Parathyroid adenoma (tissue), 2 donors: ENCODE measurements at regions not wholly inside any gene's neighbourhood (a gene's known extent, or its start where the extent isn't known, plus 50 kb on each side); places are given as distances from the start of the nearest gene placed in this dataset.

Experiments used
- H2AFZ ChIP-seq: fragments of 300-600 bp; sonication (generic); one replicate; pipeline ENCODE4 v1.7.0; 2017; ENCODE audit warnings: antibody characterized with exemption, mild to moderate bottlenecking
- H3K27ac ChIP-seq: fragments of 300-600 bp; sonication (generic); one replicate; pipeline ENCODE4 v1.7.0; 2017
- H3K27me3 ChIP-seq: fragments of 300-600 bp; sonication (generic); one replicate; pipeline ENCODE4 v1.7.0; 2017; ENCODE audit warnings: low read length; ENCODE audit not compliant: control insufficient read depth, insufficient read depth
- H3K36me3 ChIP-seq: fragments of 300-600 bp; sonication (generic); one replicate; pipeline ENCODE4 v1.7.0; 2017; ENCODE audit warnings: low read length; ENCODE audit not compliant: control insufficient read depth, insufficient read depth
- H3K4me1 ChIP-seq: fragments of 300-600 bp; sonication (generic); one replicate; pipeline ENCODE4 v1.7.0; 2017; ENCODE audit warnings: control low read depth
- H3K4me2 ChIP-seq: fragments of 300-600 bp; sonication (generic); one replicate; pipeline ENCODE4 v1.7.0; 2017; ENCODE audit warnings: low read length
- H3K4me3 ChIP-seq: fragments of 300-600 bp; sonication (generic); one replicate; pipeline ENCODE4 v1.7.0; 2017; ENCODE audit warnings: low read depth, low read length
- H3K79me2 ChIP-seq: fragments of 300-600 bp; sonication (generic); one replicate; pipeline ENCODE4 v1.7.0; 2017; ENCODE audit warnings: control low read depth
- H3K9ac ChIP-seq: fragments of 300-600 bp; sonication (generic); one replicate; pipeline ENCODE4 v1.7.0; 2017; ENCODE audit warnings: mild to moderate bottlenecking
- H3K9me3 ChIP-seq: fragments of 300-600 bp; sonication (generic); one replicate; pipeline ENCODE4 v1.7.0; 2017; ENCODE audit warnings: low read length; ENCODE audit not compliant: control insufficient read depth
- TF ChIP-seq, protein P1 (sequence below): fragments of 300-600 bp; sonication (generic); IDR thresholded peaks from one replicate; pipeline ENCODE4 v1.7.0; 2017; ENCODE audit warnings: antibody characterized with exemption, mild to moderate bottlenecking
- donor health status: primary hyperparathyroidism.

DNA sequence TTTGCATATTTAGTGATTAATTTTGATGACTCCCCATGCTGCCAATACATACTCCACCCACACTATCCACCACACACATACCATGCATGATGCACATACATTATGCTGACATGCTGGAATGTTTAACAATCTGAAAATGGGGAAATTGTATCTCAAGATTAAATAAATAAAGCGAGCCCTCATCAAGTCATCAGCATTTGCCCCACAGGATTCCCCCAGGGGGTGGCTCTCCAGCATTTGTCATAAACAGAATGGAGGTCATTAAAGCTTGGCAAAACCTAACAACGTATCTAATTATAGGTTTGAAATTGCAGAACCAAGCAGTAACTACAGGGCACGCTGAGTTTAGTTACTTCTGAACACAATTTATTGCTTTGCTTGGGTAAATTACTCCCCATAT, 141.2 kb upstream of the TACR1 start:
- H3K4me3 ChIP-seq = no peak overlapping the region
- H3K27me3 ChIP-seq = no peaks in the 10 kb centered on the region
- no peaks in the 10 kb centered on the region for H3K4me1 ChIP-seq
- no peak overlapping the region for H2AFZ ChIP-seq
- H3K4me2 ChIP-seq = no peak overlapping the region
- no peak overlapping the region for H3K27ac ChIP-seq
- no peaks in the 10 kb centered on the region for H3K9me3 ChIP-seq
- no peaks in the 10 kb centered on the region for H3K79me2 ChIP-seq
- no peaks in the 10 kb centered on the region for H3K36me3 ChIP-seq
- TF ChIP-seq, protein P1, sequence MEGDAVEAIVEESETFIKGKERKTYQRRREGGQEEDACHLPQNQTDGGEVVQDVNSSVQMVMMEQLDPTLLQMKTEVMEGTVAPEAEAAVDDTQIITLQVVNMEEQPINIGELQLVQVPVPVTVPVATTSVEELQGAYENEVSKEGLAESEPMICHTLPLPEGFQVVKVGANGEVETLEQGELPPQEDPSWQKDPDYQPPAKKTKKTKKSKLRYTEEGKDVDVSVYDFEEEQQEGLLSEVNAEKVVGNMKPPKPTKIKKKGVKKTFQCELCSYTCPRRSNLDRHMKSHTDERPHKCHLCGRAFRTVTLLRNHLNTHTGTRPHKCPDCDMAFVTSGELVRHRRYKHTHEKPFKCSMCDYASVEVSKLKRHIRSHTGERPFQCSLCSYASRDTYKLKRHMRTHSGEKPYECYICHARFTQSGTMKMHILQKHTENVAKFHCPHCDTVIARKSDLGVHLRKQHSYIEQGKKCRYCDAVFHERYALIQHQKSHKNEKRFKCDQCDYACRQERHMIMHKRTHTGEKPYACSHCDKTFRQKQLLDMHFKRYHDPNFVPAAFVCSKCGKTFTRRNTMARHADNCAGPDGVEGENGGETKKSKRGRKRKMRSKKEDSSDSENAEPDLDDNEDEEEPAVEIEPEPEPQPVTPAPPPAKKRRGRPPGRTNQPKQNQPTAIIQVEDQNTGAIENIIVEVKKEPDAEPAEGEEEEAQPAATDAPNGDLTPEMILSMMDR = no peak
- H3K9ac ChIP-seq = no peak overlapping the region

- no peak overlapping the region for H3K4me3 ChIP-seq
- H3K36me3 ChIP-seq = no peaks in the 10 kb centered on the region
- H3K27me3 ChIP-seq = no peaks in the 10 kb centered on the region
- TF ChIP-seq, protein P1 = no peak
- H2AFZ ChIP-seq = no peak overlapping the region
- no peaks in the 10 kb centered on the region for H3K9me3 ChIP-seq
- no peaks in the 10 kb centered on the region for H3K79me2 ChIP-seq
- H3K27ac ChIP-seq = no peak overlapping the region
- no peak overlapping the region for H3K9ac ChIP-seq
- H3K4me2 ChIP-seq = no peak overlapping the region
- no peaks in the 10 kb centered on the region for H3K4me1 ChIP-seq
These were observed 139.1 kb upstream of the TACR1 start for GRCh38 chr2:75338461-75338860.

GRCh38 chr2:75337619-75338018, 138.3 kb upstream of the TACR1 start:
- H2AFZ ChIP-seq = no peak overlapping the region
- no peaks in the 10 kb centered on the region for H3K9me3 ChIP-seq
- no peak overlapping the region for H3K27ac ChIP-seq
- H3K79me2 ChIP-seq = no peaks in the 10 kb centered on the region
- no peaks in the 10 kb centered on the region for H3K27me3 ChIP-seq
- H3K4me2 ChIP-seq = no peak overlapping the region
- no peaks in the 10 kb centered on the region for H3K36me3 ChIP-seq
- no peak overlapping the region for H3K9ac ChIP-seq
- TF ChIP-seq, protein P1 = no peak
- H3K4me3 ChIP-seq = no peak overlapping the region
- no peaks in the 10 kb centered on the region for H3K4me1 ChIP-seq

GRCh38 chr2:75337016-75337415, 137.7 kb upstream of the TACR1 start:
- H3K27ac ChIP-seq = no peak overlapping the region
- H3K9me3 ChIP-seq = no peaks in the 10 kb centered on the region
- no peaks in the 10 kb centered on the region for H3K27me3 ChIP-seq
- H3K79me2 ChIP-seq = no peaks in the 10 kb centered on the region
- H3K4me2 ChIP-seq = no peak overlapping the region
- H3K9ac ChIP-seq = no peak overlapping the region
- no peaks in the 10 kb centered on the region for H3K4me1 ChIP-seq
- H2AFZ ChIP-seq = no peak overlapping the region
- no peak overlapping the region for H3K4me3 ChIP-seq
- TF ChIP-seq, protein P1 = no peak
- no peaks in the 10 kb centered on the region for H3K36me3 ChIP-seq

- no peak overlapping the region for H2AFZ ChIP-seq
- H3K27me3 ChIP-seq = no peaks in the 10 kb centered on the region
- H3K4me1 ChIP-seq = no peaks in the 10 kb centered on the region
- no peak overlapping the region for H3K9ac ChIP-seq
- no peaks in the 10 kb centered on the region for H3K36me3 ChIP-seq
- H3K4me2 ChIP-seq = no peak overlapping the region
- no peak overlapping the region for H3K27ac ChIP-seq
- H3K4me3 ChIP-seq = no peak overlapping the region
- H3K79me2 ChIP-seq = no peaks in the 10 kb centered on the region
- TF ChIP-seq, protein P1 = no peak
- no peaks in the 10 kb centered on the region for H3K9me3 ChIP-seq
These were observed 137.1 kb upstream of the TACR1 start for GRCh38 chr2:75336451-75336850.
